HPDE6-E6E7 (cell line): ENCODE measurements at regions not wholly inside any gene's neighbourhood (a gene's known extent, or its start where the extent isn't known, plus 50 kb on each side); places are given as distances from the start of the nearest gene placed in this dataset.
A peak's percentile ranks its signal among the peaks of the same experiment; 100 is the strongest.

Experiments
- DNase-seq: peaks from one replicate; pipeline ENCODE4 v3.0.0; 2011; ENCODE audit warnings: missing footprints; ENCODE audit errors: extremely low spot score

- no peak for DNase-seq
Measured at GRCh38 chr10:76735866-76736265, 901.7 kb downstream of the KCNMA1 start.

- DNase-seq, result no peak
Measured at GRCh38 chr10:76733441-76733936, 904.1 kb downstream of the KCNMA1 start.

- no peak for DNase-seq
Measured at GRCh38 chr10:76732306-76732705, 905.3 kb downstream of the KCNMA1 start.

GRCh38 chr10:76729841-76730487 lies 907.6 kb downstream of the KCNMA1 start:
- no peak for DNase-seq

GRCh38 chr10:76729346-76729745 lies 908.3 kb downstream of the KCNMA1 start:
- DNase-seq, result no peak

- DNase-seq, result no peak
Measured at GRCh38 chr10:76727038-76727437, 910.6 kb downstream of the KCNMA1 start.

- no peak for DNase-seq
Measured at GRCh38 chr10:76723844-76724243, 913.8 kb downstream of the KCNMA1 start.

- DNase-seq, result no peak
Measured at GRCh38 chr10:76721891-76722505, 915.6 kb downstream of the KCNMA1 start.

GRCh38 chr10:76719006-76719405 lies 918.6 kb downstream of the KCNMA1 start:
- no peak for DNase-seq

GRCh38 chr10:76717141-76717540 lies 920.5 kb downstream of the KCNMA1 start:
- peak; percentile 21 for DNase-seq

- no peak for DNase-seq
Measured at GRCh38 chr10:76711222-76711997, 926.2 kb downstream of the KCNMA1 start.

GRCh38 chr10:76700241-76700640 lies 937.4 kb downstream of the KCNMA1 start:
- DNase-seq, result no peak

GRCh38 chr10:76697923-76698322 lies 939.7 kb downstream of the KCNMA1 start:
- no peak for DNase-seq

GRCh38 chr10:76695069-76695468 lies 942.5 kb downstream of the KCNMA1 start:
- DNase-seq, result no peak

GRCh38 chr10:76686201-76686600 lies 951.4 kb downstream of the KCNMA1 start:
- DNase-seq, result no peak

- no peak for DNase-seq
Measured at GRCh38 chr10:76684968-76685367, 952.6 kb downstream of the KCNMA1 start.

GRCh38 chr10:76681153-76681552 lies 956.5 kb downstream of the KCNMA1 start:
- DNase-seq, result no peak

GRCh38 chr10:76679030-76679429 lies 958.6 kb downstream of the KCNMA1 start:
- DNase-seq, result no peak

GRCh38 chr10:76675951-76676587 lies 961.5 kb downstream of the KCNMA1 start:
- no peak for DNase-seq

GRCh38 chr10:76675561-76675950 lies 962.1 kb downstream of the KCNMA1 start:
- no peak for DNase-seq

- DNase-seq, result no peak
Measured at GRCh38 chr10:76667408-76668370, 969.9 kb downstream of the KCNMA1 start.
